HG02798 (cell line): ENCODE measurements at regions not wholly inside any gene's neighbourhood (a gene's known extent, or its start where the extent isn't known, plus 50 kb on each side); places are given as distances from the start of the nearest gene placed in this dataset.
"Not testable (repeated sequence)": the region's sequence is repeated elsewhere in the genome, so short reads cannot be mapped to it uniquely, and the experiment has no call there.

Experiments
- ATAC-seq: cut with Tn5 transposase; IDR thresholded peaks from one replicate; pipeline ENCODE4 v1.9.1; 2021; ENCODE audit warnings: mild to moderate bottlenecking; ENCODE audit not compliant: unreplicated experiment, poor library complexity

GRCh38 chr1:60952612-60953111, 129.7 kb upstream of the NFIA start:
- no peak for ATAC-seq

DNA sequence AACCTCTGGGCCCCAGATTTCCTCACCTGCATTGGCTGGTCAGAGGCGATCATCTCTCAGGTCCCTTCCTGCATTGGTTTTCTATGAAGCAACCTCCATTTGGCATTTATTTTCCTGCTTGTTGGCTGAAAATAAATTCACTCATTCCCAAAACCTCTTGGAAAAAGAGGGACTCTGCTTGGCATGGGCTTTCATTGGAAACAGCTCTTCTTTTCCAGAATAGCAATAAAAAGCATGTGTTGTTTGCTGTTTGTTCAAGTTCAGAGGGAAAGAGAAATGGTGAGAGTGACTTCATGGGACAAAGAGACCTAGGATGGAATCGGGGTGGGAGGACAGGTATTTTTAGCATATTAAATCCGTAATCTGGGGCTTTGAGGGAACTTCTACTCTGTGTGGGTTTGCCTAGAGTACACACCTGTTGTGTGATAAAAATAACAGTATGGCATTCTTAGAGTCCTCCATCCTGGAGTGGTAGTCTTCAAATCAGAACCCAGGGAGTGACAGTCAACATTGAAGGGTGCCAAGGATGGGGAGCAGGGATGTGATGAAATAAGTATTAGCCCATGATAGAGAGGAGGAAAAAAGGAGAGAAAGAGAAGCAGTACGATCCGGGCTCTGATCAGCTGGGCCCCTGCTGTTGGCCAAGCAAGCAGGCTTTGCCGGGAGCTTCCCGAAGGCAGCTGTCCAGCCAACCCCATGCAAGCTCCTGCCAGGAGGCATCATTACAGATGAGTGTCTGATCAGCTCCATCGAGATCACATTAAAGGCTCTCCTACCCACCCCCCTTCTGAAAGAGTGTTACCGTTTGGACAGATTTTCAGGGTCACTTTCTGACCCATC, 131.9 kb upstream of the NFIA start:
- no peak for ATAC-seq

DNA sequence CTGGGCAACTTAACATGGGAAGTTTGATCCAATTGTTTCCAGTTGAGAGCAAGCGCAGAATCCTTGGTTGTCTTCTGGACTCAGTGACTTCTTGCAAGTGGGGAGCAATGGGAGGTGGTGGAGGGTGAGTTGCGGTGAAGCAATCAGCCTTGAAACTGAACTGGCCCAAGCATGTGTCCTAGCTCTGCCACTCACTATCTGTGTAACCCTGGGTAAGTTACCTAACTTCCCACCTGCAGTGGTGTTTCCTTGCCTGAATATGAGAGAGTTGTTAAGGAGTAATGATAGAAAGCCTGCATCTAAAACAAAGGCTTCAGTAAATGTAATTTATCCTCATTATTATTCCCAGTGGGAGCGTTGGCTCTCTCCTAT, 132.5 kb upstream of the NFIA start:
- no peak for ATAC-seq

DNA sequence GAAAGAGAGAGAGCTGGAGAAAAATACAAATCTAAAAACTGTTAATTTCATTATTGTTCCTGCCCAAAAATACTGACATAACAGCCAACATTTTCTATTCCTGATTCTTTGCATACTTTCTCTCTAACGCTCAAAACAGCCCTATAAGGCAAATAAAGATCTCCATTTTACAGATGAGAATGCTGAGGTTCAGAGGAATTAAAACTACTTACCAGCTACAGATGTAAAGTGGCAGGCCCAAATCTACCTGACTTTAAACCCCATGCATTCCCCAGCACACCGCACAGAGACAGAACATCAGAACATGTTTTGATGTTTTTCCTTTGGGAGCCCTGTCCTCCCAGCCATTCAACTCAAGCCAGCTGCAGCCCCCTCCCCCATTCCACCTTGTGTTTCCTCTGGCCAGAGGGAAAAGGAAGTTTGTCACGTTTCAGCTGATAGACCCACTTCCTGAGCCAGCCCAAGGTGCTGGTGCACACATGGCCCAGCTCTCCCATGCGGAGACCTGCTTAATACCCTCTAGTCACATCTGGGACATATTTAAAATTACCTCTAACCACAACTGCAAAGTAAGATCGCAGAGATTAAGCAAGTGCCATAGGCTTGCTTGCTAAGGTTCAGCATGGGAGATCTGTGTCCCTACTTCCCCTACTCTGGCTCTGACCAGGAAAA, 133.1 kb upstream of the NFIA start:
- no peak for ATAC-seq

DNA sequence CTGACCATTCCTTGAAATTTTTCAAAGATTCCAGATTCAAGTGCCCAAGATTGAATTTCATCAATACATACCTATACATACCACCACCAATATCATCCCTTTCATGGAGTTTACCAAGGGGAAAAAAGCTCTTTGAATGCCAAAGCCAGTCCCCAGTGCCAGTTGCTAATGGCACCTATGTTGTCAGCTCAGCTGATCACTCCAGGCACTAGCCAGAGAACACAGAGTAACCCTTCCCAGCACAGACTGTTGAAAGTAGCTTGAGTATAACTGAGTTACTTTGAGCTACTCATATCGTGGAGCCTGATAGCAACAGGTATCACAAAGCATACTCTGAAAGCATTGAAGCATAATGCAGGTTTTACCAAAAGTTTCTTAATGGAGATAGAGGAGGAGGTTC, 133.9 kb upstream of the NFIA start:
- no peak for ATAC-seq

DNA sequence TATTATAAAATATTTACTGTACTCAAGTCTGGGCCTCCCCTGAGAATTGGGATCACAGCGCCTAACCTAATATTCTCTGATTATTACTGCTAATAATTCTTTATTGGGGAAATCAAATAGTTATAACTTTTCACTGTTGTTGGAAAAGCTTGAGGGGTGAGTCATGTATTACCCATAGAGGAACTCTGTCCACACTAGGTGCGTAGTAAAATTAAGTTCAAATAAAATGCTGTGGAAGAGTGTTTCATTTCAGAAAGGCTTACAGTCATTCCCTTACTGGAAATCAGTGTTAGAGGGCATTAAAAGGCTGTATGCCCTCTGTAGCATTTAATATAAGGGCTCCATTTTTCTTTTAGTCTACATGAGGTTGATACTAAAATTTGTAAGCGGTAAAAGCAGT, 135.0 kb upstream of the NFIA start:
- no peak for ATAC-seq

DNA sequence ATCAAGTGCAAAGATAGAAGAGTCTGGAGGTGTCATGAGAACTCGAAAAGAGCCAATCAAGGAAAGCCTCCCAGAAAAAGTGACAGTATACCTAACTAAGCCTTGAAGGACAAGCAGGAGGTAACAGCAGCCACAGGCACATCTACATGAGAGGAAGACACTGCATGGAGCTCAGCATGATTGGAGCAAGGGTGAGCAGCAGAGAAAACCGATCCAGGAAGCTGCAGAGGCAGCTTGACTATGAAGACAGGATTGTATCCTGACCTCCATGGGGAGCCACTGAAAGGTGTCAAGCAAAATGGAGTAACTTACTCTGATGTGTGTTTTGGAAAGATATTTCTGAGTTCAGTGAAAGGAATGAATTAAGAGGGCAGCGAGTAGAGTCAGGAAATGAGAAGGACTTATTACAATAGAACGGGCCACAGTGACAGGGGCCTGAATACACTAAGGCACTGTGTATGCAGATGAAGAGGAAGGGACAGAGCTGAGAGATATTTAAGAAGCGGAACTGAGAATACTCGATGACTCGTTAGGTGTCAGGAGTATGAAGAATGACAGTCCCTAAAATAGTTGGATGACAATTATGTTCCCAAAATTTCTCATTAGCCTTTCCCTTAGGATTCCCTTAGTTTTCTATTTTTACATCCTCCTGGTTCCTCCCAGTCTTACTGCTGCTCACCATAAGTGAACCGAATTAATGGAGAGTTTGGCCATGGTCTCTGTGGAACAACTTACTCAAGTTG, 139.3 kb upstream of the NFIA start:
- peak; percentile 89 for ATAC-seq

DNA sequence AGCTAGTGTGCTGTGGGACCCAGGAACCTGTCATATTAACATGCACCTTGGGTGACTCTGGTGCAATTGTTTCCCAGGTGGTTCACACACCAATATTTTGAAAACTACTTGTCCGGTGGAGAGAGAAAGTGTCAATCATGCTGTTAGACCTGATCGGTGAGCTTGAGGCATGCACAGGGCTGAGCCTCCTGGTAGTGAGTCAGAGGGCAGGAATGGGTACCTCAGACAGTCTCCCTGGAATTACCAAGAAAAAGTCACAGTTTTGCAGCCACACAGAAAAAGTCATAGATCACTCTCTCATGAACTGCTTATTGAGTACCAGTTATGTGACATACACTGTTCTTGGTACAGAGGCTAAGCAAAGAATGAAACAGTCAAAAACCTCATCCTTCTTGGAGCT, 140.1 kb upstream of the NFIA start:
- ATAC-seq = no peak

DNA sequence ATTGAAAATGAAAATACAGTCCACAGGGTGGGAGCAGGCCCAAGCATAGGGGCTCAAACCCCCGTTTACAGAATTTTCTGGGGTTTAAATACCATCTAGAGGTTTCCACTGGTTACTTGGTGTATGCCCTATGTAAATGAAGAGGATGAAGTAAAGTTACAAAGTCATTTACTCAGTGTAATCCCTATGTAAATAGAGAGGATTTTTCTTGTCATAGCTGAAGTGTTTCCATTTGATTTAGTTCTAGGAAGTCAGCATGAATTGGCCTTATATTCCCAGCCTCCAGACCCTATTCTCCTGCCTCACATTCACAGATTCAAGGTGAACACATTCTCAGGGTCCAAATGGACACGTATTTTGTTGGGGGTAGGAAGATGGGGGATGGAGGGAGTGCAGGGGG, 141.7 kb upstream of the NFIA start:
- ATAC-seq = not testable (repeated sequence)

DNA sequence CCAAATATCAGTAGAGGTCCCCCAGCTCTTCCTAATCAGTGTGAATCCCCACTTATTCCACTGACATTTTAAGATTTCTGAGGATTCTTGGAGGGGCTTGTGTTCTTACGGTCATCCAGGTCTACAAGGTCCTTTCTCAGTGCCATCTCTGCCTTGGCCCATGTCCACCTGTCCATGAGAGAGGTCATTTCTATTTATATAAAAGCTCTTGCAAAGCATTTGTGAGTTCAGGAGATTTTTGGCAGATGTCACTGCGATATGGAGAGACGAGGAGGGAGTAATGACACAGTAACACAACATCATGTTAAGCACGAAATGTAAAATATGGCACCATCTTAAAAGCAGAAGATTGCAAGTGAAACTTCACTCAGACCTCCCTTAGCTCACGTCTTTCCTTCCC, 144.6 kb upstream of the NFIA start:
- ATAC-seq = no peak

DNA sequence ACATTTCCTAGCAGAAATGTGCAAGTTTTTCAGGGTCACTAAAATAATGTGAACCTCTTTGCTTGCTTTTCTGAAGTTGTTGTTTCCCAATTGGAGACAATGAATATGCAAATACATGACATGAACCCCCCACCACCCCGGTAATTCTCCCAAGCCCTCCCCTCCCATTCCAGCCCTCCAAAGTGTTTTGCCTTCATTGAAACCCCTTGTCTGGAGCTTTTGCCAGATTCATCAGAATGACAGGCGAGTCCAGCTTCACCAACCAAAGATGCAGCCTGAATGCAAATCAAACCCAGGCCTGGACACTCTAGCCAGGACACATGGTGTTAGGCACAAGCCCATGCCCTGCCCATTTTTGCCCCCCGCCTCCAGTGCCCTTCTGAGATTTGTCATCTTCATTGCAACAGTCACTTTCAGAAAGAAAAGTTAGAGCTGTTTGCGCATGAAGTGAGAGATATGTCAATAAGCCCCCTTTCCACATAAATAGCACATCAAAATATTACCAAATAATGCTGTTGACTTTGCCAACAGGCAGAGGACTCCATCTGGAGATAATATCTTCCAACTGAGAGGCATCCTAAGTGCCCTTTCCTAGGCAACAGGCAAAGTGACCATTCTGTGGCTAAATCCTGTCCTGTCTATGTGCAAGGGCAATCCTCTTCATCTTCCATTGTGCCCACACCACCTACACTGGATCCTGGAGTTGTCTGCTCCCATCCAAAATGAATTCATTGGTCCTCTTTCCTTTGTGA, 145.6 kb upstream of the NFIA start:
- ATAC-seq = no peak

- ATAC-seq = no peak
Measured at GRCh38 chr1:60936163-60936562, 146.2 kb upstream of the NFIA start.

- ATAC-seq = no peak
Measured at GRCh38 chr1:60935599-60936110, 146.7 kb upstream of the NFIA start.

- ATAC-seq = no peak
Measured at GRCh38 chr1:60930130-60930529, 152.2 kb upstream of the NFIA start.

- ATAC-seq = no peak
Measured at GRCh38 chr1:60924964-60925798, 157.2 kb upstream of the NFIA start.

DNA sequence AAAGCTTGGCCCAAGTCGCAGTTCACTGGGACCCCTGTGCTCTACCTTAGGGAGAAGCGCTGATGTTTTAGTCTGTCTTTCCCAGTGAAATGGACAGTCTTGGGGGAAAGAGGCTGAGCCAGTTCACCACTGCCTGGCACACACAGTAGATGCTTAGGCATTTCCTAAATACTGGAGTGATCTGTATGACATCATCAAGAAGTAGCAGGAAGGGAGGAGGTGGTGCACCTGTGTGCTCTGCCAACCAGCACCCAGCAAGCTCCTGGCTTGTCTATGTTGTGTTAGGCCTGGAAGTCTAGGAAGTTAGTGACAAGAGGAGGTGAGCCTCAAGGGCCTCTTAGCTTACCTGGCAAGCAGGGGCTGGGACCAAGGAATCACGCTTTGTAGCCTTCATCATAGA, 158.2 kb upstream of the NFIA start:
- ATAC-seq = no peak

DNA sequence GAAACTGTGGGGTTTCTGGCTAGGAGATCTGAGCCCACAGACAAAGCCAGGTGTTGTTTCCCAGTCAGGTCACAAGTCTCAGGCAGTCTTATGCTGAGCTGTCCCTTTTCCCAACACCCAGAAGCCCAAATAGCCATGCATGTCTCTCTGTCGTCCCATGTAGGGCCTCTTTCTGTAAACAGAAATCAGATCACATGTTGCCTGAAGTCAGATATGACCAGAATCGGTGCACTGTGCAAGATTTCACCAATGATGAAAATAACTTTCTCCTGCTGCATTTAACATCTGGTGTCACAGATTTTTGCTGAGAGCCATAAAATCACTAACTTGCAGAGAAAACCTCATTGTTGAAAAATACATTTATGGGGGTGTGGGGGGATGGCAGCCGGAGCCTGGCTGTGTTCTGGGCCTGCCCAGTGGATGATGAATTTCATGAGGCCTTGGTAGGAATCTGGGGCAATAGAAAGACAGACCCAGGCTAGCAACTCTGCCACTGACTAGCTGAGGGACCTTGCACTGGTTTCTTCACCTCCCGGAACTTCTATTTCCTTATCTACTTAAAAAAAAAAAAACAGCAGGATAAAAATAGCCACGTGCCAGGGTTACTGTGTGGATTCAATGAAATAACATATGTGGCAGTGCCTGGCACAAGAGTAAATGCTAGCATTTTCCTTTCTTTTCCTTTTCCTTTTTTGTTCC, 158.8 kb upstream of the NFIA start:
- ATAC-seq = no peak

DNA sequence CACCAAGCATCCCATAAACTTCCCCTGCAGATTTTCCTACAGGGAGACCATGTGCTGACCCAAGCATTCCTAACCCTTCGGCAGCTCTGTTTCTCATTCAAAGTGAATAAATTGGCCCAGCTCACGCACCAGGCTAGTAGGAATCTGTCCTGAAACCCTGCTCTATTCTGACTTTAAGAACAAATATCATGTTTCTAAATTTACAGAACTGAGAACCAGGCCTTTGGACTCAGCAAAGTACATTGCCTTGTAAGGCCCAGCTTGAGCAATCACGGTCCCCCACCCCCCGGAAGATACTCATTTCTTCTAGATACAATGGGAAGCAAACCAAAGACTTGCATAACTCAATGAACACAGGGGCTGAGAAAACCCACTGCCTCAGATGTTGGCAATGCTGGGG, 160.1 kb upstream of the NFIA start:
- ATAC-seq = no peak

- ATAC-seq = no peak
Measured at GRCh38 chr1:60921175-60921574, 161.2 kb upstream of the NFIA start.
